Gastroesophageal sphincter (tissue), 4 donors: ENCODE measurements at regions not wholly inside any gene's neighbourhood (a gene's known extent, or its start where the extent isn't known, plus 50 kb on each side); places are given as distances from the start of the nearest gene placed in this dataset.

ENCODE experiments used
- ATAC-seq: fragments of 150-250 bp; one replicate; pipeline ENCODE4 v1.9.1; 2016; ENCODE audit warnings: mild to moderate bottlenecking, moderate library complexity
- H3K27ac ChIP-seq, 4 donors: fragments of 200-600 bp; sonication (generic) in 3 of 4; 1 replicate in 3 of 4; 2 replicates in 1 of 4; pipeline ENCODE4 v1.5.1; 2016 to 2019
- H3K27me3 ChIP-seq: fragments of 200-600 bp; sonication (generic); one replicate; pipeline ENCODE4 v1.5.1; 2019
- H3K36me3 ChIP-seq, 2 donors: fragments of 200-600 bp; sonication (generic); one replicate each; pipeline ENCODE4 v1.5.1; 2019; ENCODE audit warnings: control low read depth in 1 of 2
- H3K4me1 ChIP-seq, 3 donors: fragments of 200-600 bp; sonication (generic); 1 replicate in 2 of 3; 2 replicates in 1 of 3; pipeline ENCODE4 v1.5.1; 2016 to 2019; ENCODE audit warnings: control low read depth in 2 of 3
- H3K4me3 ChIP-seq, 2 donors: fragments of 200-600 bp; sonication (generic); one replicate each; pipeline ENCODE4 v1.5.1; 2019; ENCODE audit warnings: mild to moderate bottlenecking in 1 of 2, moderate library complexity in 1 of 2
- H3K9me3 ChIP-seq, 3 donors: fragments of 200-600 bp; sonication (generic); one replicate each; pipeline ENCODE4 v1.5.1; 2017 to 2019; ENCODE audit warnings: control low read depth in 2 of 3
- CTCF ChIP-seq, 4 experiments: fragments of 200-600 bp in 2 of 4; fragments of 450-650 bp in 2 of 4; sonication (generic) in 1 of 4; IDR thresholded peaks; one replicate each; pipeline ENCODE4 v1.5.1; 2017 to 2019; ENCODE audit warnings: antibody characterized with exemption in 4 of 4, mild to moderate bottlenecking in 2 of 4, moderate library complexity in 2 of 4
- EP300 ChIP-seq: sonication (generic); formaldehyde crosslinking; IDR thresholded peaks from one replicate; pipeline ENCODE4 v1.6.1; 2017; ENCODE audit warnings: antibody characterized with exemption, mild to moderate bottlenecking
- POLR2A ChIP-seq, 2 donors: fragments of 450-650 bp; IDR thresholded peaks; one replicate each; pipeline ENCODE4 v1.6.1; 2017; ENCODE audit warnings: antibody characterized with exemption in 2 of 2, mild to moderate bottlenecking in 2 of 2, moderate library complexity in 1 of 2
- POLR2AphosphoS5 ChIP-seq: sonication (generic); formaldehyde crosslinking; IDR thresholded peaks from one replicate; pipeline ENCODE4 v1.6.1; 2017; ENCODE audit warnings: antibody characterized with exemption
- WGBS, 2 donors: methylation state at CpG; one replicate each; pipeline ENCODE4 v1.1.5; 2018; ENCODE audit warnings: low coverage in 1 of 2; 5-methylcytosine and 5-hydroxymethylcytosine counted together

DNA sequence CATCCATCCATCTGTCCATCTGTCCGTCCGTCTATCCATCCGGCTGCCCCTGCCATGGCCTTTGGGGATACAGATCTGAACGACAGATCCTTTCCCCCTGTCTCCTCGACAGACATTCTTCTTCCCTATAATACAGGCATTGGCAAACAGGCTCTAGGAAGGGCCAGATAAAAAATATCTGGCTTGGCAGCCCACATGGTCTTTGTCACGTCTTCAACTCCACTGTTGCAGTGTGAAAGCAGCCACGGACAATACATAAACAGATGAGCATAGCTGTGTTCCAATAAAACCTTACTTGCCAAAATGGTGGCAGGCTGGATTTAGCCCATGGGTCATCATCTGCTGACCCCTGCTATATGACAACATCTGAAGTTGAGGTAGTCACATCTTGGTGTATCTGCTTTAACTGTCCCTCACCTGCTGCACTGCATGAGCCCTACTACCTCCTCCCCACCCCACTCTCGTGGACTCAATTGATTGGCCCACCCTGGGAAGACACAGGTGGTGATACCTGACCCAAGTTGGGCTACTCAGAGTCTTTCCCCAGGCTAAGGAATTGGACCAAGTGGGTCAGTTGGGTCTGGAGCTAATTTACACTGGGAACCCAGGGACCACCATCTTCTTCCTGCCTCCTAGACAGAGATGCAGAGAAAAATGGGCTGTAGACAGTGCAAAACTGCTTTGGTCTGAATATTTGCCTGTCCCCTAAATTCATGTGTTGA is 128.4 kb upstream of the SMAD3 start:
- peak overlapping the region in 1 of 2 donors; percentile 53 for H3K4me3 ChIP-seq
- TF ChIP-seq POLR2AphosphoS5 = no peak
- TF ChIP-seq EP300 = no peak
- ATAC-seq = peak; percentile 2
- 13 to 32% methylated on average over 4 to 8 of the region's 8 CpGs for WGBS, 2 donors
- H3K27ac ChIP-seq = peak overlapping the region in 3 of 4 donors; percentile 63 to 75 (median 74)
- H3K36me3 ChIP-seq = no peaks in the 10 kb centered on the region
- H3K4me1 ChIP-seq = peaks cover 0 to 50% (median 17%) of the 10 kb centered on the region in 3 donors
- no peaks in the 10 kb centered on the region for H3K27me3 ChIP-seq
- peaks cover 0 to 15% (median 0%) of the 10 kb centered on the region in 3 donors for H3K9me3 ChIP-seq

DNA sequence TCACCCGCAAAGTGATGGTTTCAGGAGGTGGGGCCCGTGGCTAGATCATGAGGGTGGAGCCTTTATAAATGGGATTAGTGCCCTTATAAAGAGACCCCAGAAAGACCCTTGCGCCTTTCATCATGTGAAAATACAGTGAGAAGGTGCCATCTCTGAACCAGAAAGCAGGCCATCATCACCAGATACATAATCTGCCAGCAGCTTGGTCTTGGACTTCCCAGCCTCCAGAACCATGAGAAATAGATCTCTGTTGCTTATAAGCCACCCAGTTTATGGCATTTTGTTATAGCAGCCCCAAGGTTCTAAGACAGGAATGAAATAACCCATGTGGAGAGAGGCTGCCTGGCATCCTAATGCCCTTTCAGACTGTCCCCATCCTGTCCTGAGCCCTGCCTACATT is 127.8 kb upstream of the SMAD3 start:
- TF ChIP-seq POLR2A (IDR thresholded peaks at IDR 0.05) = no peak
- Histone ChIP-seq H3K27ac (no peak overlapping the region), H3K4me3 (no peak overlapping the region), H3K36me3 (no peaks in the 10 kb centered on the region), H3K4me1 (peaks cover 0 to 44% (median 15%) of the 10 kb centered on the region in 3 donors), H3K9me3 (peaks cover 0 to 15% (median 0%) of the 10 kb centered on the region in 3 donors), H3K27me3 (no peaks in the 10 kb centered on the region)
- no peak for ATAC-seq
- 100% methylated on average over 1 to 3 of the region's 3 CpGs for WGBS, 2 donors

DNA sequence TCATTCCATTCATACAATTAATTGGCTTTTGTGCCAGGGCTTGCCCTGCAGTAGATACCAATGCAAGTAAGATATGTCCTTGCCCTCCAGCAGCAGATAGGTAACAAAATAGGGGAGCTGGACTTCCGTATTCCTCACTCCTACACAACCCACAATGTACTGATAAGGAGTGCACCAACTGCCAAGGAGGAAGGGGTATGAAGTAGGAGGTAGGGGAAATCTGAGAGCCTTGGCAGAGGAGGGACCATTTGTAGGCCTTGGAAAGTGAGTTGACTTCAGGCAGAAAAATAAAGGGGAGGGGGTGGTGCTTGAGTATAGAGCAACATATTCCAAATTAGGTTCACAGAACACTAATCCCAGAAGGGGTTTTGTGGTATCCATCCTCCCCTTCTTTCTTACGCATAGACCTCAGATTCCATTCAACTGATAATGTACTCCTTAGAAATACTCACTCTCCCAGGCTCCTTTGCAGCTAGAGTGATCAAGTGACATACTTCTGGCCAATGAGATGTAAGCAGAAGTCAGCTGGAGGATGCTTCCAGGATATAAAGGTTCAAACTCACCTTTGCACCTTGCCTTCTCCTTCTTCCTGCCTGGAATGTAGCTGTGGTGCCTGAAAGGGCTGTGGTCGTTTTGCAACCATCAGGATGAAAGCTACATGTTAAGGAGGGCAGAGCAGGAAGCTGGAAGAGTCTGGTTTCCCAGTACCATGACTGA is 127.1 kb upstream of the SMAD3 start:
- WGBS, 2 donors = 85 to 92% methylated on average over 2 to 3 of the region's 3 CpGs
- TF ChIP-seq CTCF (IDR thresholded peaks at IDR 0.05) (no peak), POLR2AphosphoS5 (no peak), EP300 (no peak), POLR2A (IDR thresholded peaks at IDR 0.05) (no peak)
- no peak overlapping the region for H3K27ac ChIP-seq

DNA sequence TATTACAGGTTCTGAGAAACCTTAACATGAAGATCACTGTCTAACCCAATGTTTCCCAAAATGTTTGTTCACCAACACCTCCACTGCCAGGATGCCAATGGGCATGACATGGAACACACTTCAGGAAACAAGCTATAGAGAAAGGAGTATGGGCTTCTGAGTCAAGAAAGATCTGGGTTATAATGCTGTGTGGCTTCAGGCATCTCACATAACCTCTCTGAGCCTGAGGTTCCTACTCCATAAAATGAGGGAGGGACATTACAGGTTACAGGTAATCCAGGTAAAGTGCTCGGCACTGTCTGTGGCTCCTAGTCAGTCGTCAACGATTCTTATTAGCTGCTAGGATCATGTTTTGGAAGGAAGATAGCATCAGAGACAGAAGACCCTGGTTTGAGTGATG is 126.4 kb upstream of the SMAD3 start:
- ATAC-seq = no peak
- Histone ChIP-seq H3K9me3 (peaks cover 0 to 8% (median 0%) of the 10 kb centered on the region in 3 donors), H3K27me3 (no peaks in the 10 kb centered on the region), H3K4me3 (no peak overlapping the region), H3K36me3 (no peaks in the 10 kb centered on the region), H3K27ac (no peak overlapping the region), H3K4me1 (peaks cover 0 to 48% (median 15%) of the 10 kb centered on the region in 3 donors)
- 100% methylated on average over 3 of the region's 3 CpGs; no CpG with 5 or more reads in 1 of the 2 donors for WGBS, 2 donors
- no peak for TF ChIP-seq CTCF (IDR thresholded peaks at IDR 0.05)
- no peak for TF ChIP-seq POLR2A (IDR thresholded peaks at IDR 0.05)
- no peak for TF ChIP-seq POLR2AphosphoS5
- TF ChIP-seq EP300 = no peak

More for the DNA sequence above, 127.1 kb upstream of the SMAD3 start:
- Histone ChIP-seq H3K4me1 (peaks cover 0 to 43% (median 15%) of the 10 kb centered on the region in 3 donors), H3K9me3 (peaks cover 0 to 14% (median 0%) of the 10 kb centered on the region in 3 donors), H3K36me3 (no peaks in the 10 kb centered on the region), H3K4me3 (no peak overlapping the region), H3K27me3 (no peaks in the 10 kb centered on the region)
- no peak for ATAC-seq

- TF ChIP-seq POLR2AphosphoS5 (no peak), POLR2A (IDR thresholded peaks at IDR 0.05) (no peak), CTCF (IDR thresholded peaks at IDR 0.05) (no peak), EP300 (no peak)
- 96 to 100% methylated on average over 1 to 6 of the region's 8 CpGs for WGBS, 2 donors
- peaks cover 0 to 52% (median 15%) of the 10 kb centered on the region in 3 donors for H3K4me1 ChIP-seq
- no peak overlapping the region for H3K4me3 ChIP-seq
- no peak for ATAC-seq
- peaks cover 0 to 8% (median 0%) of the 10 kb centered on the region in 3 donors for H3K9me3 ChIP-seq
- H3K36me3 ChIP-seq = no peaks in the 10 kb centered on the region
- H3K27me3 ChIP-seq = no peaks in the 10 kb centered on the region
- no peak overlapping the region for H3K27ac ChIP-seq
Observed at GRCh38 chr15:66939451-66940023, 125.9 kb upstream of the SMAD3 start.
